Motor neuron (in vitro differentiated cells): ENCODE measurements at regions not wholly inside any gene's neighbourhood (a gene's known extent, or its start where the extent isn't known, plus 50 kb on each side); places are given as distances from the start of the nearest gene placed in this dataset.

Source experiments
- ATAC-seq, 8 experiments: fragments of 200-7000 bp; cut with Tn5 transposase; replicated peaks in 6 of 8; 2 replicates each; pipeline ENCODE4 v1.8.0; 2021; ENCODE audit warnings: mild to moderate bottlenecking in 8 of 8, moderate library complexity in 8 of 8
- H3K27ac ChIP-seq, 2 donors: fragments of 250-450 bp; sonication (Bioruptor Pico); 2 replicates each; pipeline ENCODE4 v1.9.0; 2021; ENCODE audit warnings: antibody characterized with exemption in 2 of 2, mild to moderate bottlenecking in 2 of 2, moderate library complexity in 1 of 2
- H3K4me1 ChIP-seq, 2 donors: fragments of 250-450 bp; sonication (Bioruptor Pico); replicated peaks in 1 of 2; 2 replicates each; pipeline ENCODE4 v1.6.1; 2021; ENCODE audit warnings: antibody characterized with exemption in 2 of 2, mild to moderate bottlenecking in 2 of 2, moderate library complexity in 1 of 2
- H3K4me3 ChIP-seq, 5 donors: fragments of 250-450 bp; sonication (Bioruptor Pico); 2 replicates each; pipeline ENCODE4 v1.9.0; 2021; ENCODE audit warnings: antibody characterized with exemption in 5 of 5, mild to moderate bottlenecking in 5 of 5, moderate library complexity in 4 of 5
- WGBS, 10 experiments: fragments of 450-650 bp; shearing (Covaris generic); methylation state at CpG; one replicate each; pipeline ENCODE4 v1.0.0; 2022; 5-methylcytosine and 5-hydroxymethylcytosine counted together
- in situ Hi-C, 9 experiments: fragments of 400-800 bp; cut with MboI; loops; one replicate each; pipeline ENCODE4 v1.15.0; 2021; ENCODE audit warnings: low sequenced_read_pairs in 9 of 9, low pct_unique_long_range_greater_than_20kb in 2 of 9; ENCODE audit not compliant: unreplicated experiment in 9 of 9

GRCh38 chr11:119491753-119492510 is 69.0 kb upstream of the THY1 start:
- Histone ChIP-seq H3K4me1 (peaks cover 32 to 35% of the 10 kb centered on the region in 2 donors), H3K27ac (peak overlapping the region; percentile 34 to 74), H3K4me3 (no peak overlapping the region)
- peak in 6 of 8 experiments; percentile 18 to 50 (median 37) for ATAC-seq
- WGBS, 10 experiments, result 30 to 86% (median 63%) methylated on average over 2 to 11 of the region's 17 CpGs; no CpG with 5 or more reads in 3 of the 10 experiments
- in situ Hi-C loops, result loop anchor here in 5 of 9 experiments (25.0 kb wide), 3 partner anchors 245 to 620 kb away; partner anchors contain the start of gene NECTIN1 (in 1 of the 5)

DNA sequence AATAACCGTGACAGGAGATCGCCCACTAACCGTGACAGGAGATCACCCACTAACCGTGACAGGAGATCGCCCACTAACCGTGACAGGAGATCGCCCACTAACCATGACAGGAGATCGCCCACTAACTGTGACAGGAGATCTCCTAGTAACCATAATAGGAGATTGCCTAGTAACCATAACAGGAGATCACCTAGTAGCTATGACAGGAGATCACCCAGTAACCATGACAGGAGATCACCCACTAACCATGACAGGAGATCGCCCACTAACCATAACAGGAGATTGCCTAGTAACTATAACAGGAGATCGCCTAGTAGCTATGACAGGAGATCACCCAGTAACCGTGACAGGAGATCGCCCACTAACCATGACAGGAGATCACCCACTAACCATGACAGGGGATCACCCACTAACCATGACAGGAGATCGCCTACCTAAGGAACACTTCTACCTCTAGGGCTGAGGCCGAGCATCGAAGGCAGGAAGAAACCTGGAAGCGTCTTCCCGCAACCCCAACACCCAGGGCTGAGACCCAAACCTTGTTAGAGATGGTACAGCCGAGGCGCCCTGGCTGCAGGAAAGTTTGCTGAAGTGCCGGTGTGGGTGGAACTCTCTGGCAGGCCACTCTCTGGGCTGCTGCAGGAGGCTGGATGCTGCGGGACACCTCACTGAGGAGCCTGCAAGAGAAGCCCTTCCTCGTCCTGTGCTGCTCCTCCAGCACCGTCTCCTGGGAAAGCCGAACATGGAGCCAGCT is 67.5 kb upstream of the THY1 start:
- ATAC-seq, result no peak
- 65 to 100% (median 87%) methylated on average over 1 to 16 of the region's 24 CpGs; no CpG with 5 or more reads in 1 of the 10 experiments for WGBS, 10 experiments
- peaks cover 18 to 21% of the 10 kb centered on the region in 2 donors for H3K4me1 ChIP-seq
- no peak overlapping the region for H3K27ac ChIP-seq
- in situ Hi-C loops, result loop anchor here in 5 of 9 experiments (25.0 kb wide), 3 partner anchors 247 to 622 kb away; partner anchors contain the start of gene NECTIN1 (in 1 of the 5)
- no peak overlapping the region for H3K4me3 ChIP-seq

DNA sequence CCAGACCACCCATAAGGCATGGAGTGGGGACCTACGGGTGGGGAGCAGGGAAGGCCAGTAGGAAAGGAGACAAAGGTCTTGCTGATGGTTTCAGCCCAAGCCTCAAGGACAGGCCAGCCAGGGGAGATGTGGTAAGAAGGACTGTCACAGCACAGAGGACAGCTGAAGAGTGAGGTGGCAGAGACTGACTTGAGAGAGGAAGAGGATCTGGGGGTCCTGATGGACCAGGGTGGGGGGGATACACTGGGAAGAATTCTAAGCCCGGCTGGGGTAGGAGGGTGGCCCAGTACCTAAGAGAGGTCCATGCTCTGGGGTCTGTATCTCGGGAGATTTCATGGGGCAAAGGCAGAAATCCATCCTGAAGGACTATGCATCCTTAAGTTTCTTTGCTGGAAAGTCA is 66.1 kb upstream of the THY1 start:
- H3K4me3 ChIP-seq, result no peak overlapping the region
- no peak for ATAC-seq
- in situ Hi-C loops, result loop anchor here in 5 of 9 experiments (25.0 kb wide), 3 partner anchors 248 to 623 kb away; partner anchors contain the start of gene NECTIN1 (in 1 of the 5)
- WGBS, 10 experiments, result 10 to 75% (median 32%) methylated on average over 1 to 2 of the region's 3 CpGs; no CpG with 5 or more reads in 6 of the 10 experiments
- H3K4me1 ChIP-seq, result peaks cover 17 to 22% of the 10 kb centered on the region in 2 donors
- H3K27ac ChIP-seq, result no peak overlapping the region

DNA sequence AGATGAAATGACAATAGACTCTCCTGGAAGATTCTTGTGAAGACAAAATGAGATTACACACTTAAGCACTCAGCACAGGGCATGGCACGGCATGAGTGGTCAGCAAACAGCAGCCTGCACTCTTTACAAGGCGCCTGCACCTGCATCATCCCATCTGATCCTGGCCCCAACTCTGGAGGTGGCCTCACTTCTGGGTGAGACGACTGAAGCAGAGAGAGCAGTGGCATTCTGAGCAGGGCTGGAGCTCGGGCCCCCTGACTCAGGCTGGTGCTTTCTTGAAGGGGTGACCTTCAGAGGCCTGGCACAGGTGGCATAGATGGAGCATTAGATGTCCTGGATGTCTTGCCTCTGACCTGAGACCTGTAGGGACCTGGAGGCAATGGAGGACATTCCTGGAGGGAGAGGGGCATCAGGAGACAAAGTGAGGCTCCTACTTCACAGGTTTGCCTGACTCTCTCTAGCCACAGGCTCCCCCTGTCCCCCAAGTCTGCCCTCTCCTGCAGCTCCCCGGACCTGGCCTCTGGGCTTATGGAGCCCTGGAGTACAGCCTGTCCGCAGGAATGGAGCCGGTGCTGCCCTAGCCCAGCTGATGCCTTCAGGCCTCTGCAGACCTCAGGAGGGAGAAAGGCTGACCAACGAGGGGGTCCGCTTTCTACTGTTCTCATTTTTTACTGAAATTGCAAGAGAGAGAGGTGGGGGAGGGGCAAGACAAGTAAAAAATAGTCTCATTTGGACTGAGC is 65.5 kb upstream of the THY1 start:
- WGBS, 10 experiments, result 33 to 83% (median 70%) methylated on average over 1 to 4 of the region's 9 CpGs; no CpG with 5 or more reads in 3 of the 10 experiments
- H3K27ac ChIP-seq, result no peak overlapping the region
- in situ Hi-C loops, result loop anchor here in 5 of 9 experiments (25.0 kb wide), 3 partner anchors 249 to 624 kb away; partner anchors contain the start of gene NECTIN1 (in 1 of the 5)
- ATAC-seq, result no peak
- H3K4me1 ChIP-seq, result peaks cover 15 to 27% of the 10 kb centered on the region in 2 donors
- H3K4me3 ChIP-seq, result no peak overlapping the region

GRCh38 chr11:119486691-119487259 is 63.8 kb upstream of the THY1 start:
- Histone ChIP-seq H3K4me1 (peaks cover 7 to 20% of the 10 kb centered on the region in 2 donors), H3K4me3 (no peak overlapping the region), H3K27ac (no peak overlapping the region)
- ATAC-seq, result peak in 1 of 8 experiments; percentile 10
- in situ Hi-C loops, result loop anchor here in 5 of 9 experiments (25.0 kb wide), 3 partner anchors 251 to 626 kb away; partner anchors contain the start of gene NECTIN1 (in 1 of the 5)
- 50 to 100% (median 80%) methylated on average over 1 to 2 of the region's 3 CpGs; no CpG with 5 or more reads in 7 of the 10 experiments for WGBS, 10 experiments

- no peak overlapping the region for H3K27ac ChIP-seq
- in situ Hi-C loops, result loop anchor here in 5 of 9 experiments (25.0 kb wide), 3 partner anchors 251 to 626 kb away; partner anchors contain the start of gene NECTIN1 (in 1 of the 5)
- 33 to 83% (median 40%) methylated on average over 1 to 4 of the region's 6 CpGs; no CpG with 5 or more reads in 7 of the 10 experiments for WGBS, 10 experiments
- no peak overlapping the region for H3K4me3 ChIP-seq
- peaks cover 5 to 15% of the 10 kb centered on the region in 2 donors for H3K4me1 ChIP-seq
- no peak for ATAC-seq
These were observed 63.0 kb upstream of the THY1 start for GRCh38 chr11:119486016-119486415.

GRCh38 chr11:119484741-119485605 is 62.0 kb upstream of the THY1 start:
- Histone ChIP-seq H3K4me3 (no peak overlapping the region), H3K4me1 (peaks cover 15% of the 10 kb centered on the region in 2 donors), H3K27ac (no peak overlapping the region)
- in situ Hi-C loops, result loop anchor here in 5 of 9 experiments (5.0 to 25.0 kb wide), 4 partner anchors 52 to 627 kb away; partner anchors contain the start of gene NECTIN1 (in 1 of the 5)
- 52 to 100% (median 94%) methylated on average over 2 to 7 of the region's 21 CpGs; no CpG with 5 or more reads in 2 of the 10 experiments for WGBS, 10 experiments
- peak in 1 of 8 experiments; percentile 24 for ATAC-seq

- no peak overlapping the region for H3K4me3 ChIP-seq
- ATAC-seq, result peak in 5 of 8 experiments; percentile 10 to 38 (median 24)
- no peak overlapping the region for H3K27ac ChIP-seq
- peaks cover 15% of the 10 kb centered on the region in 2 donors for H3K4me1 ChIP-seq
- WGBS, 10 experiments, result 68 to 100% (median 80%) methylated on average over 1 to 4 of the region's 9 CpGs; no CpG with 5 or more reads in 7 of the 10 experiments
- in situ Hi-C loops, result loop anchor here in 5 of 9 experiments (5.0 to 25.0 kb wide), 4 partner anchors 53 to 628 kb away; partner anchors contain the start of gene NECTIN1 (in 1 of the 5)
These were observed 61.0 kb upstream of the THY1 start for GRCh38 chr11:119483881-119484371.

DNA sequence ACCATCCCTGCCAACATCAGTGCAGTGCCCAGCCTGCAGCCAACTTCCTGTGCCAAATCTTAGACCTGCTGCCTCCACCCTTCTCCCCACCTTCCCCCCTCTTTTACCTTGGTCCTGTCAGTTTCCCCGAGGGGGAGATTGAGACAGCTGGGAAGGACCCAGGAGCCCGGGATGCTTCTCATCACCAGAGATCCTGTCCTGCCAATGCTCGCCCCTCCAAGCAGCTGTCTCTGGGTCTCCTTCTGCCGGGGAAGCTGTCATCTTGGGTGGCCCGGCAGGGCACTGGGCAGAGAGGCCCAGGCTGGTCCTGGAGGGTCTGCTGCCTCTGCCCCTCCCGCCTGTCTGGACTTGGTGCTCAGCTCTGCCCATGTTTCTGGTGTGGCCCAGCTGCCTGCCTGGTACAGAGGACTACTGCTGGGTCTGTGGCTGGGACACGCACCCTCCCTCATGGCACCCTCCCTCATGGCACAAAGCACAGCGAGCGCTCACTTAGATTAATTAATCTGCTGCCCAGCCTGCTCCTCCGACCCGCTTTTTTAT is 60.4 kb upstream of the THY1 start:
- no peak overlapping the region for H3K27ac ChIP-seq
- WGBS, 10 experiments, result 40 to 92% methylated on average over 1 to 4 of the region's 11 CpGs; no CpG with 5 or more reads in 8 of the 10 experiments
- peak in 3 of 8 experiments; percentile 1 to 25 (median 1) for ATAC-seq
- in situ Hi-C loops, result loop anchor here in 5 of 9 experiments (5.0 to 25.0 kb wide), 4 partner anchors 54 to 629 kb away; partner anchors contain the start of gene NECTIN1 (in 1 of the 5)
- peaks cover 15% of the 10 kb centered on the region in 2 donors for H3K4me1 ChIP-seq
- H3K4me3 ChIP-seq, result no peak overlapping the region

DNA sequence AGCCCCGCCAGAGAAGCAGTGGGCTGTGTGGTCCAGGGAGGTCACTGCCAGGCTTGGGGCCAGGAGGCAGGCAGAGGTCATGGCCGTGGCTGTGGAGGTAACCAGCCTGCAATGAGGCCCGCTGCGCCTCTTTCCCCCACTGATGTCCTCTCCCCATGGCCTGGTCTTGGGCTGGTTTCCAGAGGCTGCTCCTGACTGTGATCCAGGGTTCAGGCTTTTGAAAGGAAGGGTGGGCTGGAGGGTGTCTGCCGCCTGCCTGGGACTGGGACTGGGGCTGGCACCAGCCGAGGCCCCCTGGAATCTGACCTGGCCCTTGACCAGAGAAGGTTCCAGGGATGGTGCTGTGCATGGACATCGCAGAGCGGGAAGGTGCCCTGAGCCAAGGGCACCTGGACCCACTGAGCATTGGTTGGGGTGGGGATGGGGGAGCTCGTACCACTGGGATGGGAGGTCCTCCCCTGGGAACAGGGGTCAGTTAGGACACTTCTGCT is 59.6 kb upstream of the THY1 start:
- 67 to 100% methylated on average over 1 to 2 of the region's 9 CpGs; no CpG with 5 or more reads in 8 of the 10 experiments for WGBS, 10 experiments
- in situ Hi-C loops, result loop anchor here in 5 of 9 experiments (5.0 to 25.0 kb wide), 4 partner anchors 55 to 630 kb away; partner anchors contain the start of gene NECTIN1 (in 1 of the 5)

More for the DNA sequence above, 59.6 kb upstream of the THY1 start:
- H3K4me1 ChIP-seq, result peaks cover 15% of the 10 kb centered on the region in 2 donors
- H3K4me3 ChIP-seq, result no peak overlapping the region
- ATAC-seq, result no peak
- no peak overlapping the region for H3K27ac ChIP-seq
